OCI-LY3 (cell line): ENCODE measurements at regions not wholly inside any gene's neighbourhood (a gene's known extent, or its start where the extent isn't known, plus 50 kb on each side); places are given as distances from the start of the nearest gene placed in this dataset.

Experiments used
- H2AFZ ChIP-seq: fragments of 200-600, 300-600 bp; shearing (Covaris generic); 2 replicates; pipeline ENCODE4 v1.6.0; 2014; ENCODE audit warnings: antibody characterized with exemption, low read depth, low read length
- H3K27ac ChIP-seq: fragments of 200-600, 300-600 bp; sonication (generic); 2 replicates; pipeline ENCODE4 v1.5.1; 2014; ENCODE audit warnings: mild to moderate bottlenecking, low read length, moderate library complexity, mixed read lengths
- H3K27me3 ChIP-seq: fragments of 200-600, 300-600 bp; sonication (generic); 2 replicates; pipeline ENCODE4 v1.6.1; 2014; ENCODE audit warnings: low read depth, low read length, mixed read lengths
- H3K36me3 ChIP-seq: fragments of 200-600, 300-600 bp; sonication (generic); replicated peaks from 2 replicates; pipeline ENCODE3; 2014; ENCODE audit warnings: low read depth, low read length, mixed read lengths
- H3K4me1 ChIP-seq: fragments of 300-600, 200-600 bp; sonication (generic); 2 replicates; pipeline ENCODE4 v1.6.1; 2014; ENCODE audit warnings: low read length, mixed read lengths
- H3K4me2 ChIP-seq: fragments of 200-600, 300-600 bp; sonication (generic); 2 replicates; pipeline ENCODE4 v1.6.1; 2014; ENCODE audit warnings: low read length, mixed read lengths
- H3K4me3 ChIP-seq: fragments of 300-600, 200-600 bp; sonication (generic); 2 replicates; pipeline ENCODE4 v1.5.1; 2014; ENCODE audit warnings: antibody characterized with exemption, mild to moderate bottlenecking, low read length, moderate library complexity
- H3K79me2 ChIP-seq: fragments of 300-600, 200-600 bp; shearing (Covaris generic); 2 replicates; pipeline ENCODE4 v1.6.1; 2014; ENCODE audit warnings: mild to moderate bottlenecking, low read length, mixed read lengths
- H3K9ac ChIP-seq: fragments of 300-600, 200-600 bp; shearing (Covaris generic); 2 replicates; pipeline ENCODE4 v1.6.0; 2014; ENCODE audit warnings: mild to moderate bottlenecking, low read length, moderate library complexity
- H3K9me3 ChIP-seq: fragments of 200-600, 300-600 bp; shearing (Covaris generic); 2 replicates; pipeline ENCODE4 v1.6.1; 2014; ENCODE audit warnings: low read length, mixed read lengths; ENCODE audit not compliant: insufficient read depth
- H4K20me1 ChIP-seq: fragments of 200-600, 300-600 bp; sonication (generic); 2 replicates; pipeline ENCODE4 v1.6.1; 2016; ENCODE audit warnings: low read length, mixed read lengths; ENCODE audit not compliant: insufficient read depth
- CTCF ChIP-seq: fragments of 200-600, 300-600 bp; sonication (generic); IDR thresholded peaks from 2 replicates; pipeline ENCODE4 v1.5.1; 2014; ENCODE audit warnings: antibody characterized with exemption, low read length, low read depth
- EZH2phosphoT487 ChIP-seq: fragments of 200-600 bp; shearing (Covaris generic); IDR thresholded peaks from 2 replicates; pipeline ENCODE4 v1.6.1; 2018; ENCODE audit warnings: antibody characterized with exemption, mixed run types, low read depth

GRCh38 chr3:79884354-79884753, 116.6 kb upstream of the ROBO1 start:
- Histone ChIP-seq H3K4me2 (no peak overlapping the region), H3K9ac (no peak overlapping the region), H4K20me1 (no peaks in the 10 kb centered on the region), H3K36me3 (no peaks in the 10 kb centered on the region), H2AFZ (no peak overlapping the region), H3K9me3 (no peaks in the 10 kb centered on the region), H3K4me3 (no peak overlapping the region), H3K4me1 (no peaks in the 10 kb centered on the region), H3K27ac (no peak overlapping the region), H3K79me2 (no peaks in the 10 kb centered on the region), H3K27me3 (no peaks in the 10 kb centered on the region)
- no peak for TF ChIP-seq EZH2phosphoT487
- no peak for TF ChIP-seq CTCF

- Histone ChIP-seq H4K20me1 (no peaks in the 10 kb centered on the region), H3K4me2 (no peak overlapping the region), H3K4me3 (no peak overlapping the region), H3K27ac (no peak overlapping the region), H3K79me2 (no peaks in the 10 kb centered on the region), H3K36me3 (no peaks in the 10 kb centered on the region), H3K4me1 (no peaks in the 10 kb centered on the region), H2AFZ (no peak overlapping the region), H3K9ac (no peak overlapping the region), H3K9me3 (peaks cover 4% of the 10 kb centered on the region), H3K27me3 (no peaks in the 10 kb centered on the region)
- TF ChIP-seq EZH2phosphoT487 (no peak), CTCF (no peak)
Measured at GRCh38 chr3:79881431-79881830, 113.6 kb upstream of the ROBO1 start.

- peaks cover 4% of the 10 kb centered on the region for H3K9me3 ChIP-seq
- H3K4me2 ChIP-seq: no peak overlapping the region
- no peaks in the 10 kb centered on the region for H3K36me3 ChIP-seq
- no peak overlapping the region for H3K4me3 ChIP-seq
- no peaks in the 10 kb centered on the region for H3K27me3 ChIP-seq
- H2AFZ ChIP-seq: no peak overlapping the region
- H3K4me1 ChIP-seq: no peaks in the 10 kb centered on the region
- TF ChIP-seq EZH2phosphoT487 (no peak), CTCF (no peak)
- no peaks in the 10 kb centered on the region for H3K79me2 ChIP-seq
- no peak overlapping the region for H3K9ac ChIP-seq
- H4K20me1 ChIP-seq: no peaks in the 10 kb centered on the region
- H3K27ac ChIP-seq: no peak overlapping the region
Measured at GRCh38 chr3:79878708-79879107, 110.9 kb upstream of the ROBO1 start.

- Histone ChIP-seq H3K9ac (no peak overlapping the region), H3K4me1 (no peaks in the 10 kb centered on the region), H3K79me2 (no peaks in the 10 kb centered on the region), H3K9me3 (peaks cover 4% of the 10 kb centered on the region), H3K27ac (no peak overlapping the region), H2AFZ (no peak overlapping the region), H4K20me1 (no peaks in the 10 kb centered on the region), H3K36me3 (no peaks in the 10 kb centered on the region), H3K4me2 (no peak overlapping the region), H3K4me3 (no peak overlapping the region), H3K27me3 (no peaks in the 10 kb centered on the region)
- TF ChIP-seq CTCF (no peak), EZH2phosphoT487 (no peak)
Measured at GRCh38 chr3:79874646-79875045, 106.8 kb upstream of the ROBO1 start.
